Thyroid gland (tissue), 4 donors: ENCODE measurements at regions not wholly inside any gene's neighbourhood (a gene's known extent, or its start where the extent isn't known, plus 50 kb on each side); places are given as distances from the start of the nearest gene placed in this dataset.

ENCODE experiments used
- DNase-seq, 2 donors: peaks; one replicate each; pipeline ENCODE4 v3.0.0-alpha.2; 2019
- H3K27ac ChIP-seq, 3 donors: fragments of 200-600 bp; sonication (generic); 1 replicate in 2 of 3; 2 replicates in 1 of 3; pipeline ENCODE4 v1.5.1; 2016 to 2019; ENCODE audit warnings: mild to moderate bottlenecking in 1 of 3, moderate library complexity in 1 of 3
- H3K27me3 ChIP-seq: fragments of 200-600 bp; sonication (generic); one replicate; pipeline ENCODE4 v1.5.1; 2019
- H3K36me3 ChIP-seq, 2 donors: fragments of 200-600 bp; sonication (generic); one replicate each; pipeline ENCODE4 v1.5.1; 2016 to 2019
- H3K4me1 ChIP-seq, 2 donors: fragments of 200-600 bp; sonication (generic); one replicate each; pipeline ENCODE4 v1.5.1; 2017 to 2019
- H3K4me3 ChIP-seq, 3 donors: fragments of 200-600 bp; sonication (generic); replicated peaks in 1 of 3; 1 replicate in 2 of 3; 2 replicates in 1 of 3; pipeline ENCODE4 v1.5.1; 2016; ENCODE audit warnings: mild to moderate bottlenecking in 1 of 3
- H3K9me3 ChIP-seq: fragments of 200-600 bp; sonication (generic); one replicate; pipeline ENCODE4 v1.5.1; 2017
- POLR2A ChIP-seq, 2 donors: fragments of 450-650 bp; IDR thresholded peaks; one replicate each; pipeline ENCODE4 v1.6.1; 2017; ENCODE audit warnings: antibody characterized with exemption in 2 of 2, mild to moderate bottlenecking in 2 of 2, moderate library complexity in 1 of 2
- WGBS, 2 donors: methylation state at CpG; one replicate each; pipeline ENCODE4 v1.1.5; 2017; 5-methylcytosine and 5-hydroxymethylcytosine counted together
- intact Hi-C: fragments of 100-400 bp; cut with DNase I; formaldehyde crosslinking; loops from one replicate; pipeline ENCODE4 v1.15.1; 2023
- TF ChIP-seq, protein P1 (sequence below), 6 experiments: fragments of 200-600 bp in 3 of 6; fragments of 450-650 bp in 3 of 6; sonication (generic) in 3 of 6; IDR thresholded peaks; one replicate each; pipeline ENCODE4 v1.5.1; 2016 to 2019; ENCODE audit warnings: antibody characterized with exemption in 6 of 6, mild to moderate bottlenecking in 2 of 6, inconsistent platforms in 1 of 6, moderate library complexity in 1 of 6

DNA sequence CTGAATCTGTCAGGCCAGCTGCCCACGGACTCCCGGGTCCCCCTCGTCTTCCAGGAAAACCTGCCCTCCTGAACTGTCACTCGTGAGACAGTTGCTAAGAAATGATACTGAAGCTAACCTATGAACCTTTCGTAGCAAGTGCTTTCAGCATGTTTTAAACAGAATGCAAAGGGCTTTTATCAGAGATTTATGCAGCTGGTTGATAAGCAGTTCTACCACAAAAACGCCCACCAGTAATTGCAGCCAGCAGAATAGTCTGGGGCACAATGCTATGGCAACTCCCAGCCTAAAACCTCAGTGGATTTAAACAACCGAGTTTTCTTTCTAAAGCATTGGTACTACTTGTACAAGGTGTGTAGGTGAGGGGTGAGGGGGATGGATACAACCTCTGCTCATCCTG lies 97.5 kb downstream of the IRX2 start:
- Histone ChIP-seq H3K36me3 (no peaks in the 10 kb centered on the region), H3K27me3 (no peaks in the 10 kb centered on the region), H3K4me1 (no peaks in the 10 kb centered on the region), H3K9me3 (no peaks in the 10 kb centered on the region), H3K27ac (no peak overlapping the region), H3K4me3 (no peak overlapping the region)
- WGBS, 2 donors = 60 to 70% methylated on average over 7 of the region's 7 CpGs
- intact Hi-C loops = no loop called here
- TF ChIP-seq, protein P1, sequence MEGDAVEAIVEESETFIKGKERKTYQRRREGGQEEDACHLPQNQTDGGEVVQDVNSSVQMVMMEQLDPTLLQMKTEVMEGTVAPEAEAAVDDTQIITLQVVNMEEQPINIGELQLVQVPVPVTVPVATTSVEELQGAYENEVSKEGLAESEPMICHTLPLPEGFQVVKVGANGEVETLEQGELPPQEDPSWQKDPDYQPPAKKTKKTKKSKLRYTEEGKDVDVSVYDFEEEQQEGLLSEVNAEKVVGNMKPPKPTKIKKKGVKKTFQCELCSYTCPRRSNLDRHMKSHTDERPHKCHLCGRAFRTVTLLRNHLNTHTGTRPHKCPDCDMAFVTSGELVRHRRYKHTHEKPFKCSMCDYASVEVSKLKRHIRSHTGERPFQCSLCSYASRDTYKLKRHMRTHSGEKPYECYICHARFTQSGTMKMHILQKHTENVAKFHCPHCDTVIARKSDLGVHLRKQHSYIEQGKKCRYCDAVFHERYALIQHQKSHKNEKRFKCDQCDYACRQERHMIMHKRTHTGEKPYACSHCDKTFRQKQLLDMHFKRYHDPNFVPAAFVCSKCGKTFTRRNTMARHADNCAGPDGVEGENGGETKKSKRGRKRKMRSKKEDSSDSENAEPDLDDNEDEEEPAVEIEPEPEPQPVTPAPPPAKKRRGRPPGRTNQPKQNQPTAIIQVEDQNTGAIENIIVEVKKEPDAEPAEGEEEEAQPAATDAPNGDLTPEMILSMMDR (IDR thresholded peaks at IDR 0.05) = no peak
- TF ChIP-seq POLR2A (IDR thresholded peaks at IDR 0.05) = no peak
- DNase-seq = no peak

DNA sequence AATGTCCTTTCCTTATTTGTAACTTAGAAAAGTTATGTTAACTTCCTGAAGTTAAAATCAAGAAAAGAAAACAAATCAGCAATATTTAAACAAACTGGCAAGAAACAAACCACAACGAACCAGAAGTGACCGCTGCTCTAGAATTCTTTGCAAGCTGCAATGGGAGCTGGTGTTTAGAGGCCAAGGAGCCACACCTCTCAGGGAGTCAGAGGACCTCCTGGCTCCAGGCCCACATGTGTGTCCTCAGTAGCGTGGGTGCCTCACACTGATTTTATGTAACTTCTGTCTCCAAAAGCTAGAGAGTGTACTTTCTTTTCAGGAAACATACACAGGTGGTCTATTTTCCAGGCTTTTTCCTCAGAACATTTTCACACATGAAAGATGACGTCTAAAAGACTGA lies 100.4 kb downstream of the IRX2 start:
- no peaks in the 10 kb centered on the region for H3K4me1 ChIP-seq
- H3K36me3 ChIP-seq = no peaks in the 10 kb centered on the region
- H3K4me3 ChIP-seq = no peak overlapping the region
- no peak for DNase-seq
- 42 to 56% methylated on average over 4 of the region's 4 CpGs for WGBS, 2 donors
- intact Hi-C loops = no loop called here
- TF ChIP-seq POLR2A (IDR thresholded peaks at IDR 0.05) = no peak
- TF ChIP-seq, protein P1 (IDR thresholded peaks at IDR 0.05) = no peak
- H3K27me3 ChIP-seq = no peaks in the 10 kb centered on the region
- no peak overlapping the region for H3K27ac ChIP-seq
- no peaks in the 10 kb centered on the region for H3K9me3 ChIP-seq

DNA sequence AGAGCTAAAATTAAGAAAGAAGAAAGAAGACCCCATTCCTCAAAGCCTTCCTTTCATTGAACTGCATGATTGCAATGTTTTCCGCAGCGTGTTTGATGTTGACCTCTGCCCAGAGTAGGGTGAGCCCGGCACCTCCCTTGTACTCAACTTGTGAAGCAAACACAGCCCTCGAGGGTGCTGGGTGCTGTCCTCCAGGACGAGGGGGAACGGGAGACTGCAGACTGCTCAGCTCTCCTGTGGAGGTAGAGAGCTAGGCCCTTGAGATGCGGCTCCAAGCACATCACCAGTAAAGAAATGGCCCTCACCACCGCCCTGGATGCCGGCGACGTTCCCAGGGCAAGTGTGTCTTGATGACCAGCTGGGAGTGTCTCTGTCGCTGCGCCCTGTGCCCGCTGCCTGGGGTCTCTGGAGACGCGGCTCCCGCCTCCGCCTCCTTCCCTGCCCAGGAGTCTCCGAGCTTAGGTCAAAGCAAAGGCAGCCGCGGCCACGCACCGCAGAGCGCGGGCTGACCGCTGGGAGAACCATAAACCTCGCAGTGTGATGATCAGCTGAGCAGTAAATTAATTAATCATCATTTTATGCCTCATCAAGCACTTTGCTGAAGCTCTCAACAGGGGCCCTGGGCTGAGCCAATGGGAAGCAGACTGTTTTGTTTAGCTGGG lies 108.7 kb downstream of the IRX2 start:
- no peaks in the 10 kb centered on the region for H3K36me3 ChIP-seq
- no peak for DNase-seq
- 73 to 89% methylated on average over 27 of the region's 27 CpGs for WGBS, 2 donors
- no peaks in the 10 kb centered on the region for H3K4me1 ChIP-seq
- no peak overlapping the region for H3K27ac ChIP-seq
- intact Hi-C loops = no loop called here
- no peaks in the 10 kb centered on the region for H3K9me3 ChIP-seq
- TF ChIP-seq, protein P1 (IDR thresholded peaks at IDR 0.05) = no peak
- no peak for TF ChIP-seq POLR2A (IDR thresholded peaks at IDR 0.05)
- no peaks in the 10 kb centered on the region for H3K27me3 ChIP-seq
- H3K4me3 ChIP-seq = no peak overlapping the region

DNA sequence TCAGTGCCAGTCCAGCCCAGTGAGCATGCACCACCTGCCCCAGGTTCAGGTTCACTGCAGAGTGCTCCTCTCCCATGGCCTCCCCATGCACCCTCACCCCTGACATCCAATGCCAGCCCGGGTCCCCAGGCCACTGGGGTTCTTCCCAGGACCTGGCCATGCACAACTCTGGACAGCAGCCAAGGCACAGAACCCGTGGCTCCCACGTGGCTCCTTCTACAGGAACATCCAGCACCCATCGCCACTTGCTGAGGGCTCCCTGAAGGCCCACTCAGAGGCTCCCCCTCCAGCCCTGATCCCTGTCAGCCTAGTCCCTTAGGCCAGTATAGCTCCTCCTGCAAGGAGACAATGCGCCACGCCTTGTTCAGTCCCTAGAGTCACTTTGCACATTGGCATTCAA lies 110.8 kb downstream of the IRX2 start:
- H3K27ac ChIP-seq = no peak overlapping the region
- intact Hi-C loops = no loop called here
- H3K36me3 ChIP-seq = no peaks in the 10 kb centered on the region
- 82 to 88% methylated on average over 6 of the region's 6 CpGs for WGBS, 2 donors
- no peak for DNase-seq
- no peak overlapping the region for H3K4me3 ChIP-seq
- H3K27me3 ChIP-seq = no peaks in the 10 kb centered on the region
- no peaks in the 10 kb centered on the region for H3K9me3 ChIP-seq
- no peaks in the 10 kb centered on the region for H3K4me1 ChIP-seq
- TF ChIP-seq, protein P1 (IDR thresholded peaks at IDR 0.05) = no peak
- TF ChIP-seq POLR2A (IDR thresholded peaks at IDR 0.05) = no peak

DNA sequence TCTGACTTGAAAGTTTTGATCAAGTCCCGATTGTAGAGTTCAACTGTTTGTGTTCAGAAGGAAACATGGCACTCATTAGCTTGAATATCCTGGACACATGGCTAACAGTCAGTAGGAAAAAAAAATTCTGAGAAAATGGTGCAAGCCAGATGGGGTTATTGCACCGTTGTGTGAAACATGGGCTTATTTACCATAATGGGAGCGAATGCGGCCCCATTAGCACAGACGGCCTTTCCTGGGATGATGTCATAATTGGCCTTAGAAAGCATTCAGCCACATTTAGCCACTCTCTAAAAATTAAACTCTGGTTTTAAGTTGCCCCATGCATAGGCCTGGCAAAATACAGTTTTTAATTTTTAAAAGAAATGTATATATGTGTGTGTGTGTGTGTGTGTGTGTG lies 112.1 kb downstream of the IRX2 start:
- H3K27me3 ChIP-seq = no peaks in the 10 kb centered on the region

More for the DNA sequence above, 112.1 kb downstream of the IRX2 start:
- WGBS, 2 donors = 73 to 74% methylated on average over 5 of the region's 5 CpGs
- Histone ChIP-seq H3K9me3 (no peaks in the 10 kb centered on the region), H3K4me3 (no peak overlapping the region), H3K36me3 (no peaks in the 10 kb centered on the region), H3K4me1 (no peaks in the 10 kb centered on the region), H3K27ac (no peak overlapping the region)
- intact Hi-C loops = no loop called here
- DNase-seq = no peak
- TF ChIP-seq, protein P1 (IDR thresholded peaks at IDR 0.05) = no peak
- TF ChIP-seq POLR2A (IDR thresholded peaks at IDR 0.05) = no peak
